Nephron (organoid): ENCODE measurements at regions not wholly inside any gene's neighbourhood (a gene's known extent, or its start where the extent isn't known, plus 50 kb on each side); places are given as distances from the start of the nearest gene placed in this dataset.
"Not testable (repeated sequence)": the region's sequence is repeated elsewhere in the genome, so short reads cannot be mapped to it uniquely, and the experiment has no call there.

Experiments
- H3K27ac Mint-ChIP-seq, 3 experiments: 2 replicates each; pipeline ENCODE4 v1.8.0; 2020; ENCODE audit warnings: mixed read lengths in 3 of 3, mild to moderate bottlenecking in 2 of 3, moderate library complexity in 1 of 3
- H3K27me3 Mint-ChIP-seq: 2 replicates; pipeline ENCODE4 v1.8.0; 2021; ENCODE audit warnings: low read depth, mild to moderate bottlenecking, moderate library complexity, mixed read lengths
- H3K36me3 Mint-ChIP-seq: 2 replicates; pipeline ENCODE4 v1.8.0; 2020; ENCODE audit warnings: low read depth, mixed read lengths
- H3K4me1 Mint-ChIP-seq: 2 replicates; pipeline ENCODE4 v1.8.0; 2020; ENCODE audit warnings: mixed read lengths
- H3K4me3 Mint-ChIP-seq, 3 experiments: 2 replicates each; pipeline ENCODE4 v1.8.0; 2020; ENCODE audit warnings: mild to moderate bottlenecking in 3 of 3, mixed read lengths in 3 of 3, moderate library complexity in 2 of 3
- H3K9me3 Mint-ChIP-seq: 2 replicates; pipeline ENCODE4 v1.8.0; 2020; ENCODE audit warnings: mixed read lengths
- TF ChIP-seq, protein P1 (sequence below), 3 experiments: fragments of 200-600 bp; sonication (generic); IDR thresholded peaks; one replicate each; pipeline ENCODE4 v1.5.0; 2021; ENCODE audit warnings: antibody characterized with exemption in 3 of 3; ENCODE audit not compliant: unreplicated experiment in 3 of 3

DNA sequence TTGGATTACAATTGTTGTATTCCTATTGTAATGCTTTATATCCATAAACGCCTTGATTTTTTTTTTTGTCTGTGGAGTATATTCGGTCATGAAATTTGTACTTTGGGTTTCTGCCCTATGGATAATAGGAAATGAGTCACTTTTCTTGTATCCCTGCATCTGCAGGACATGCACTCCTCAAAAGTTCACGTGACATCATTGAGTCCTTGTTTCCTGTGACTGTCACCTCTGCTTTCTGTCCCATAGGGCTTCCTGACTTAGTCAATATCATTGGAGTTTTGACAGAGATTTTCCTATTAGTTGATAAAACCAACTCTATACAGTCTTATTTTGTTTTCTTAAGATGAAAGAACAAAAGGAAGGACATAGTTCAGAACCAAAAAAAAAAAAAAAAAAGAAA lies 356.3 kb downstream of the MAT2B start:
- no peaks in the 10 kb centered on the region for H3K27me3 Mint-ChIP-seq
- no peak overlapping the region for H3K4me3 Mint-ChIP-seq
- H3K4me1 Mint-ChIP-seq: no peaks in the 10 kb centered on the region
- H3K27ac Mint-ChIP-seq: no peak overlapping the region
- no peaks in the 10 kb centered on the region for H3K36me3 Mint-ChIP-seq
- peaks cover 3% of the 10 kb centered on the region for H3K9me3 Mint-ChIP-seq
- TF ChIP-seq, protein P1, sequence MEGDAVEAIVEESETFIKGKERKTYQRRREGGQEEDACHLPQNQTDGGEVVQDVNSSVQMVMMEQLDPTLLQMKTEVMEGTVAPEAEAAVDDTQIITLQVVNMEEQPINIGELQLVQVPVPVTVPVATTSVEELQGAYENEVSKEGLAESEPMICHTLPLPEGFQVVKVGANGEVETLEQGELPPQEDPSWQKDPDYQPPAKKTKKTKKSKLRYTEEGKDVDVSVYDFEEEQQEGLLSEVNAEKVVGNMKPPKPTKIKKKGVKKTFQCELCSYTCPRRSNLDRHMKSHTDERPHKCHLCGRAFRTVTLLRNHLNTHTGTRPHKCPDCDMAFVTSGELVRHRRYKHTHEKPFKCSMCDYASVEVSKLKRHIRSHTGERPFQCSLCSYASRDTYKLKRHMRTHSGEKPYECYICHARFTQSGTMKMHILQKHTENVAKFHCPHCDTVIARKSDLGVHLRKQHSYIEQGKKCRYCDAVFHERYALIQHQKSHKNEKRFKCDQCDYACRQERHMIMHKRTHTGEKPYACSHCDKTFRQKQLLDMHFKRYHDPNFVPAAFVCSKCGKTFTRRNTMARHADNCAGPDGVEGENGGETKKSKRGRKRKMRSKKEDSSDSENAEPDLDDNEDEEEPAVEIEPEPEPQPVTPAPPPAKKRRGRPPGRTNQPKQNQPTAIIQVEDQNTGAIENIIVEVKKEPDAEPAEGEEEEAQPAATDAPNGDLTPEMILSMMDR (IDR thresholded peaks at IDR 0.05; ENCODE audit: unreplicated experiment in 3 of 3): no peak

DNA sequence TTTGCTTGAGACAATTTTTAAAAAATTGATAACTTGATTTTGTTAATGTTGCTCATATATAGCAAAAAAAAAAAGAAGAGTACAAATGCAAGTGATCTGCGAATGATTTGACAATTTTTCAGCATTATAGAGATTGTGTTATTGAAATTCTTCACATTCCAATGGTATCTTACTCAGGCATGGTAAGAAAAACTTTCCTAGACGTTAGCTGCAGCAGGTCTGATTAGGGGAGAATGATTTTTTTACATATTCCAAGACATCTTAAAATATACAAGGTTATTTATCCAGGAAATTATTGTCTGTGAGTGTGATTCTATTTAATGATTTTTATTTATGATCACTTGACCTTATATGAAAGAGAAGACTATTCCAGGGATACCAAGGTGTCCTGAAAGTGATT lies 361.9 kb downstream of the MAT2B start:
- Mint-ChIP-seq H3K27ac (peak overlapping the region in 1 of 3 experiments; percentile 75), H3K4me3 (no peak overlapping the region), H3K36me3 (no peaks in the 10 kb centered on the region), H3K9me3 (no peaks in the 10 kb centered on the region), H3K27me3 (no peaks in the 10 kb centered on the region), H3K4me1 (no peaks in the 10 kb centered on the region)
- TF ChIP-seq, protein P1 (IDR thresholded peaks at IDR 0.05; ENCODE audit: unreplicated experiment in 3 of 3): no peak

DNA sequence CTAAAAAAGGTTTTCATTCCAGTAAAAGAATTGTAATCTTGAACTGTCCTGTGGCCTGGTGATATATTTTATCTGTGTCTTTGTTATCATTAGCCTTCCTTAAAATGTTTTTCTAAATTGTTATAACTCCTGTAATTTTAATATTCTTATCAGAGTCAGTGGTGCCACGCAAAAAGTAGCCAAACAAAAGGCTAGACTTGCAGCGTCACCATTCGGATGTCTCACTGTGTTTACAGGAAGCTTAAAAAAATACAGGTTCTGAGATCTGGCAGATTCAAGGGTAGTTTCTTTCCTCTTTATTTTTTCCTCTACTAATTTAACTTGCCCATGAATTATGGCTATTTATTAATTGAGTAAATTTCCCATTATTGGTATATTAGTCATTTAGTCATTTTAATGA lies 362.3 kb downstream of the MAT2B start:
- no peaks in the 10 kb centered on the region for H3K4me1 Mint-ChIP-seq
- no peaks in the 10 kb centered on the region for H3K27me3 Mint-ChIP-seq
- H3K4me3 Mint-ChIP-seq: no peak overlapping the region
- no peaks in the 10 kb centered on the region for H3K9me3 Mint-ChIP-seq
- TF ChIP-seq, protein P1 (IDR thresholded peaks at IDR 0.05; ENCODE audit: unreplicated experiment in 3 of 3): no peak
- H3K27ac Mint-ChIP-seq: peak overlapping the region in 1 of 3 experiments; percentile 75
- H3K36me3 Mint-ChIP-seq: no peaks in the 10 kb centered on the region

DNA sequence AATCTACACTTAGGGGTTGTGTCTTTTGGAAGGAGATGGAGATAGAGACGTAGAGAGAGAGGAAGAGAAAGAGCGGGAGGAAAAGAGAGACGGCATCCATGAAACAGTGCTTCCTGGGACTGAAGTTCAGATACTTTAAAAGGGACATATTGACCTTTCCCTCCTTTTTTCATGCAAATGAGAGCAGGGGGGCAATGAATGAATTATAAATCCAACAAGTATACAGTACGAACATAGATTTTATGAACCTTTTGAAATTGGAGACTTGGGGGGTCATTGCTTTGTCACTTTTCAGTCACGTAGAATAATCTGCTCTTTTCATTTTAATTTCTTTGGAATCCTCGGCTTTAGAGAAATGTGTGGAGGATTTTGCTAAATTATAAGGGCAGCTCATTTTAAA lies 364.2 kb downstream of the MAT2B start:
- Mint-ChIP-seq H3K27me3 (no peaks in the 10 kb centered on the region), H3K4me3 (no peak overlapping the region), H3K9me3 (no peaks in the 10 kb centered on the region), H3K4me1 (no peaks in the 10 kb centered on the region), H3K36me3 (no peaks in the 10 kb centered on the region), H3K27ac (no peak overlapping the region)
- TF ChIP-seq, protein P1 (IDR thresholded peaks at IDR 0.05; ENCODE audit: unreplicated experiment in 3 of 3): no peak

DNA sequence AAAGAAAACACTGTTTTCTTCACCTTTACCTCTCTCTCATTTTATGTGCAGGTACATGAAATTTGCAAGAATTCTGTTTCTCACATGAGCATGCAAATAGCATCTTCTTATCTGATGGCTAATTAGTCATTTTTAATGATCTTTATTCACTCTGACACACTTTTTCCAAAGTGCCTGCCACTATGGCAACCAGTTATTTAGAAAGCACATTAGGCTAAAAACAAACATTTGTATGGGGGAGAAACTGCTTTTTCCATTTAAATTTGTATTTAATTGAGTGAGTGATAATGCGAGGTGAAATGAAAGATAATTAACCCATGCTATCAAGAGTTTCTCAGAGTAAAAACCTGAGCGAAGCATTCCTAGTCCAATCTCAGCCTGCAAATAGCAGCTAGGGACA lies 365.0 kb downstream of the MAT2B start:
- Mint-ChIP-seq H3K27ac (no peak overlapping the region), H3K4me1 (no peaks in the 10 kb centered on the region), H3K9me3 (no peaks in the 10 kb centered on the region), H3K27me3 (no peaks in the 10 kb centered on the region), H3K4me3 (no peak overlapping the region), H3K36me3 (no peaks in the 10 kb centered on the region)
- TF ChIP-seq, protein P1 (IDR thresholded peaks at IDR 0.05; ENCODE audit: unreplicated experiment in 3 of 3): no peak

DNA sequence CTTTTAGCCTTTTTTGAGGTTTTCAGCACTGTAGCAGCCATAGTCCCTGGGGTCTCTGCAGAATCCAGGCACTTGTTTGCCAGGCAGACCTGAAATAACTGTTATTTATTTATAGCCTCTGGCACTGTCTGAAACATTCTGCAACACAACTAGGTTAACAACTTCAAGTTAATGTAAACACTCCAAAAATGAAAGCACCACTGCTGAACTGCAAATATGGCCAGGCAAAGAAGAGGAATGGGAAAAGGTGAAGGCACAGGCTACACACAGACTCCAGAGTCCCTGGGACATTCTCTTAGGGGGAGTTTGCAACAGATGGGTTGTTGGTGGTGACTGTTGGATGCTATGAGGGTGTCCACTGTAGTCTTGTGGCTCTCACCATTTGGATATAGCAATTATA lies 369.0 kb downstream of the MAT2B start:
- Mint-ChIP-seq H3K4me3 (no peak overlapping the region), H3K27ac (no peak overlapping the region), H3K4me1 (no peaks in the 10 kb centered on the region), H3K36me3 (no peaks in the 10 kb centered on the region), H3K27me3 (no peaks in the 10 kb centered on the region), H3K9me3 (no peaks in the 10 kb centered on the region)
- TF ChIP-seq, protein P1 (IDR thresholded peaks at IDR 0.05; ENCODE audit: unreplicated experiment in 3 of 3): no peak

DNA sequence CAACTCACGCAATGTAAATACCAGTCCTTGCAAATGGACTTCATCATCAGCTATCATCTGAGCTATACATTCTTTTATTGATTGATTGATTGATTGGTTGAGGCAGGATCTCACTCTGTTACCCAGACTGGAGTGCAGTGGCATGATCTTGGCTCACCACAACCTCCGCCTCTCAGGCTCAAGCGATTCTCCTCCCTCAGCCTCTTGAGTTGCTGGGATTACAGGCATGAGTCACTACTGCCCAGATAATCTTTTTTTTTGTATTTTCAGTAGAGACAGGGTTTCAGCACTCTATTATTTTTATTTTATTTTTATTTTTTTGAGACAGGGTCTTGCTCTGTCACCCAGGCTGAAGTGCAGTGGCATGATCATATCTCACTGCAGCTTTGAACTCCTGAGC lies 369.5 kb downstream of the MAT2B start:
- H3K36me3 Mint-ChIP-seq, H3K9me3 Mint-ChIP-seq, H3K4me3 Mint-ChIP-seq, H3K4me1 Mint-ChIP-seq, H3K27me3 Mint-ChIP-seq, H3K27ac Mint-ChIP-seq: not testable (repeated sequence)
